Osteoblast (primary cell): ENCODE measurements at regions not wholly inside any gene's neighbourhood (a gene's known extent, or its start where the extent isn't known, plus 50 kb on each side); places are given as distances from the start of the nearest gene placed in this dataset.

Source experiments
- DNase-seq: peaks from one replicate; pipeline ENCODE4 v3.0.0; 2011; ENCODE audit warnings: low spot score, mixed read lengths; ENCODE audit not compliant: insufficient read length; ENCODE audit errors: missing footprints
- H2AFZ ChIP-seq: 2 replicates; pipeline ENCODE4 v1.6.0; 2011; ENCODE audit warnings: mild to moderate bottlenecking, low read length
- H3K27ac ChIP-seq: 2 replicates; pipeline ENCODE4 v1.5.1; 2011; ENCODE audit warnings: mild to moderate bottlenecking, low read depth, low read length, moderate library complexity
- H3K27me3 ChIP-seq: 2 replicates; pipeline ENCODE4 v1.6.0; 2012; ENCODE audit warnings: mild to moderate bottlenecking, control low read depth, inconsistent platforms, low read length, moderate library complexity; ENCODE audit not compliant: insufficient read depth
- H3K36me3 ChIP-seq: 2 replicates; pipeline ENCODE4 v1.5.1; 2011; ENCODE audit warnings: mild to moderate bottlenecking, low read length, control low read depth, moderate library complexity; ENCODE audit not compliant: insufficient read depth
- H3K4me1 ChIP-seq: 2 replicates; pipeline ENCODE4 v1.5.1; 2011; ENCODE audit warnings: mild to moderate bottlenecking, low read length, control low read depth, moderate library complexity; ENCODE audit not compliant: insufficient read depth
- H3K4me2 ChIP-seq: 2 replicates; pipeline ENCODE4 v1.6.0; 2011; ENCODE audit warnings: mild to moderate bottlenecking, low read length; ENCODE audit not compliant: insufficient read depth
- H3K4me3 ChIP-seq: fragments of 200-600 bp; sonication (generic); 3 replicates; pipeline ENCODE4 v1.5.1; 2012; ENCODE audit warnings: mild to moderate bottlenecking, low read length, inconsistent platforms; ENCODE audit not compliant: insufficient read depth
- H3K79me2 ChIP-seq: 2 replicates; pipeline ENCODE4 v1.6.0; 2012; ENCODE audit warnings: mild to moderate bottlenecking, low read length, control low read depth, inconsistent platforms; ENCODE audit not compliant: insufficient read depth
- H3K9me3 ChIP-seq: 2 replicates; pipeline ENCODE4 v1.5.1; 2011; ENCODE audit warnings: low read depth, low read length, control low read depth
- H4K20me1 ChIP-seq: 2 replicates; pipeline ENCODE4 v1.6.0; 2012; ENCODE audit warnings: mild to moderate bottlenecking, low read length, control low read depth; ENCODE audit not compliant: insufficient read depth
- TF ChIP-seq, protein P1 (sequence below): IDR thresholded peaks from 2 replicates; pipeline ENCODE4 v1.5.1; 2011; ENCODE audit warnings: mild to moderate bottlenecking, low read depth, low read length, moderate library complexity; ENCODE audit errors: extremely low read depth

DNA sequence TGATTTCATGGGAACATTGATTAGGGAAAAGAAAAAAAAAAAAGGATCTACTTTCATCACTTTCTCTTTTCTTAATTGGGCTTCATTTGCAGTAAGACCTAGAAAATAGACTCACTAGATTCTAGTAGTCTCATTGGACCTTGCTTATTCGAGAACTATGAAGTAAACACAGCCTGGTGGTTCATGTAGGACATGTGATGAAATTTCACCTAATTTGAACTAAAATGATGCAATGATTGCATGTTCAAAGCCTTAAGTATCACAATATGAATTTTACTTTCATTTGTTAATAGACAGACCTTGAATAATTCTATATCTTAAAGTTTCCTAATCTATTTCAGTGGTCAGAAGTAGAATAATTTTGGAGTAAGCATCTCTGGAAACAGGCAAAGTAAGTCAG lies 688.9 kb upstream of the NRXN1 start:
- Histone ChIP-seq H3K27ac (no peak overlapping the region), H3K27me3 (no peaks in the 10 kb centered on the region), H3K36me3 (no peaks in the 10 kb centered on the region), H3K4me2 (no peak overlapping the region), H3K4me3 (no peak overlapping the region), H4K20me1 (no peaks in the 10 kb centered on the region), H3K4me1 (peaks cover 3% of the 10 kb centered on the region), H2AFZ (no peak overlapping the region), H3K79me2 (no peaks in the 10 kb centered on the region), H3K9me3 (no peaks in the 10 kb centered on the region)
- TF ChIP-seq, protein P1, sequence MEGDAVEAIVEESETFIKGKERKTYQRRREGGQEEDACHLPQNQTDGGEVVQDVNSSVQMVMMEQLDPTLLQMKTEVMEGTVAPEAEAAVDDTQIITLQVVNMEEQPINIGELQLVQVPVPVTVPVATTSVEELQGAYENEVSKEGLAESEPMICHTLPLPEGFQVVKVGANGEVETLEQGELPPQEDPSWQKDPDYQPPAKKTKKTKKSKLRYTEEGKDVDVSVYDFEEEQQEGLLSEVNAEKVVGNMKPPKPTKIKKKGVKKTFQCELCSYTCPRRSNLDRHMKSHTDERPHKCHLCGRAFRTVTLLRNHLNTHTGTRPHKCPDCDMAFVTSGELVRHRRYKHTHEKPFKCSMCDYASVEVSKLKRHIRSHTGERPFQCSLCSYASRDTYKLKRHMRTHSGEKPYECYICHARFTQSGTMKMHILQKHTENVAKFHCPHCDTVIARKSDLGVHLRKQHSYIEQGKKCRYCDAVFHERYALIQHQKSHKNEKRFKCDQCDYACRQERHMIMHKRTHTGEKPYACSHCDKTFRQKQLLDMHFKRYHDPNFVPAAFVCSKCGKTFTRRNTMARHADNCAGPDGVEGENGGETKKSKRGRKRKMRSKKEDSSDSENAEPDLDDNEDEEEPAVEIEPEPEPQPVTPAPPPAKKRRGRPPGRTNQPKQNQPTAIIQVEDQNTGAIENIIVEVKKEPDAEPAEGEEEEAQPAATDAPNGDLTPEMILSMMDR, result no peak
- no peak for DNase-seq

DNA sequence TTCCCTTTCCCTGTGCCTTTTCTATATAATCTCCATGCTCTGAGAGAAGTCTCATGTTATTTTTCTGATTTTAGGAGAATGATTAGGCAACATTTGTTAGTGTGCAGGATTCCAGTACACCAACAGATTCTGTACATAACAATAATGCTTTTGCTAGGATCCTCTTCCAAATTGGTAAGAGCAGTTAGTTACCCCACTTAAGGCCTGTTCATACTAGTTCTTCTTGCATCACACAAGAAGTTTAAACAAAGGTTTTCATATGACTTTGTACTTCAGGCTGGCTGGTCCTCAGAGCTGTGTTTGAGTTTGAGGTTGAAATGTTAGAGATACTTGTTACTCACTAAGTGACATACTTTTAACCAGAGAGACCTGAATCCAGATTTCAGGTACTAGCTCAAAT lies 686.9 kb upstream of the NRXN1 start:
- no peaks in the 10 kb centered on the region for H3K9me3 ChIP-seq
- no peak for DNase-seq
- peaks cover 3% of the 10 kb centered on the region for H3K4me1 ChIP-seq
- H3K4me2 ChIP-seq, result no peak overlapping the region
- no peak overlapping the region for H3K27ac ChIP-seq
- H3K79me2 ChIP-seq, result no peaks in the 10 kb centered on the region
- H3K27me3 ChIP-seq, result no peaks in the 10 kb centered on the region
- H2AFZ ChIP-seq, result no peak overlapping the region
- TF ChIP-seq, protein P1, result no peak
- H3K4me3 ChIP-seq, result no peak overlapping the region
- H3K36me3 ChIP-seq, result no peaks in the 10 kb centered on the region
- H4K20me1 ChIP-seq, result no peaks in the 10 kb centered on the region

DNA sequence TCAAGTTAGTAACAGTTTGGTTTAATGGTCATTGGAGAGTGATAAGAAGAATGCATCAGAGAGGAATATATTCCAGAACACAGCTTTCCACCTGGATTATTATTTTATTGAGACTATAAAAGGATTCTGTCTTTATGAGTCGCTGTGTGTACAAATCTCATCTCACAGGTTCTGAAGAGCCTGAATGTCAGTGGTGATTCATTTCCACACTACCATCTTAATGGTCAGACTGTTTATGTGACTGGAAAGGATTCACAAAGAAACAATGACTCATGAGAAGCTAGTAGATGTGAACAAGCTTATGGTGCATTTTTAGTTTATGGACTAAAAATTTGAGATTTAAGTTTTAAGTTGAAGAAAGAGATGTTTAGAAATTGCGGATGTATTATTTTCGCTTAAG lies 685.4 kb upstream of the NRXN1 start:
- TF ChIP-seq, protein P1, result no peak
- H3K27ac ChIP-seq, result no peak overlapping the region
- no peaks in the 10 kb centered on the region for H4K20me1 ChIP-seq
- no peak overlapping the region for H3K4me2 ChIP-seq
- no peak overlapping the region for H2AFZ ChIP-seq
- no peaks in the 10 kb centered on the region for H3K36me3 ChIP-seq
- H3K4me1 ChIP-seq, result peaks cover 3% of the 10 kb centered on the region
- no peak overlapping the region for H3K4me3 ChIP-seq
- H3K79me2 ChIP-seq, result no peaks in the 10 kb centered on the region
- H3K27me3 ChIP-seq, result no peaks in the 10 kb centered on the region
- no peak for DNase-seq
- H3K9me3 ChIP-seq, result no peaks in the 10 kb centered on the region

DNA sequence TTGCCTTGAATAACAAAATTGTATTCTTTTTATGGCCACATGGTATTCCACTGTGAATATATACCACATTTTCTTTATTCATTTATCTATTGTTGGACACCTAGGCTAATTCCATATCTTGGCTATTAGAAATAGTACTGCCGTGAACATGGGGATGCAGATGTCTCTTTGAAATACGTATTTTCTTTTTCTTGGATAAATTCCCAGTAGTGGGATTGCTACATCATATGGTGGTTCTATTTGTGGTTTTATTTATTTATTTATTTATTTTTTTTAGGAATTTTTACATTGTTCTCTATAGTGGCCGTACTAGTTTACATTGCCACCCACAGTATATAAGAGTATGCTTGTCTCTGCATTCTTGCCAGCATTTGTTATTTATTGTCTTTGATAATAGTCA lies 679.8 kb upstream of the NRXN1 start:
- no peak for DNase-seq
- TF ChIP-seq, protein P1, result no peak

More for the DNA sequence above, 679.8 kb upstream of the NRXN1 start:
- Histone ChIP-seq H3K9me3 (no peaks in the 10 kb centered on the region), H3K36me3 (no peaks in the 10 kb centered on the region), H3K79me2 (no peaks in the 10 kb centered on the region), H3K4me1 (no peaks in the 10 kb centered on the region), H2AFZ (no peak overlapping the region), H4K20me1 (no peaks in the 10 kb centered on the region), H3K27me3 (no peaks in the 10 kb centered on the region), H3K27ac (no peak overlapping the region), H3K4me3 (no peak overlapping the region), H3K4me2 (no peak overlapping the region)
